Pulmonary artery endothelial cell (primary cell): ENCODE measurements at regions not wholly inside any gene's neighbourhood (a gene's known extent, or its start where the extent isn't known, plus 50 kb on each side); places are given as distances from the start of the nearest gene placed in this dataset.

Experiments used
- DNase-seq: peaks from one replicate; pipeline ENCODE4 v3.0.0-alpha.2; 2011; ENCODE audit warnings: low read depth, low spot score

- no peak for DNase-seq
These were observed 206.8 kb downstream of the LPIN1 start for GRCh38 chr2:11953258-11953657.

GRCh38 chr2:11955314-11955713 lies 208.9 kb downstream of the LPIN1 start:
- DNase-seq, result no peak

DNA sequence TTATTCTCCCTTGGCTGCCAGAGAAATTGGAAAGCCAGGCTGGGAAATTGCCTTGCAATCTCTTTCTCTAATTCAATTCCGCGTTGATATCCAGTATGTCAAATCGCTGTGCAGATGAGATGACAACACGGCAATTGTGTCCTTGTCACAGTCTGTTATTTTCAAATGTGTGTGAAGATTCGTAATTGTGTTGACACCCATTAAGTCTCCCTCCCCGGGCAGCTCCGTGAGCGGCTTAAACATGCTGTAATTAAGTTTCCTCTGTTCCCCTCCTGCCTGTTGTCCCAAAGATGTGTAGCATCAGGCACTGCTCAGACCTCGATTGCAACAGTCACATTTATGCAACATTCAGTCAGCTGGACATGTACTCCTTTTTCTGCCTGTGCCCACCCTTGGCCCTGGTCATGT lies 209.5 kb downstream of the LPIN1 start:
- DNase-seq, result no peak

DNA sequence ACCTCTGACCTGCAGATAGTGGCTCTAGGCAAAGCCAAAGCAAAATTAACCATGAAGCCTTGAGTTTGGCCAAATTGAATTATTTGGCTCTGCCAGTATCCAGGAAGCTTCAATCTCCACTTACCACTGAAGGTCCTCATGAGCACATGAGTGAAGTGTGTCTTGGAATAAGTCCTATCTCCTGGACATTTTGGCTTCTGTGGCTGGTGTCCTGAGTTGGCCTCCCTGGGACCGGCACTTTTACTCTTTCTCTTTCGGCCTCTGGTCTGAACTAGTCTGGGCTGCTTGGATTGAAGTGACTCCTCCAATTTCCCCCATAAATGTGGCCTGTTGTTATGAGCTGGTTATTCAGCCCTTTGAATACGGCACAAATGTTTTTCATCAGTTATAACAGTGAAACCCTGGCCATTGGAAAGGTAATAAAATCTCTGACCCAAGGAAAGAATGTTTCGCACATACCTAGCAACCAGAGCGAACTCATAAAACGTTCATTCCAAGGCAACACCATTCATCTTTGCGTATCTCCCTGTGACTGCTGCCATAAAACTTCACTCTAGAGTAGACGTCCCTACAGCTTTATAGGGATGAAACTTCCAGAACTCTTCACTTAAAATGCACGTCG lies 216.4 kb downstream of the LPIN1 start:
- no peak for DNase-seq

GRCh38 chr2:11963966-11964365 lies 217.5 kb downstream of the LPIN1 start:
- DNase-seq, result no peak

DNA sequence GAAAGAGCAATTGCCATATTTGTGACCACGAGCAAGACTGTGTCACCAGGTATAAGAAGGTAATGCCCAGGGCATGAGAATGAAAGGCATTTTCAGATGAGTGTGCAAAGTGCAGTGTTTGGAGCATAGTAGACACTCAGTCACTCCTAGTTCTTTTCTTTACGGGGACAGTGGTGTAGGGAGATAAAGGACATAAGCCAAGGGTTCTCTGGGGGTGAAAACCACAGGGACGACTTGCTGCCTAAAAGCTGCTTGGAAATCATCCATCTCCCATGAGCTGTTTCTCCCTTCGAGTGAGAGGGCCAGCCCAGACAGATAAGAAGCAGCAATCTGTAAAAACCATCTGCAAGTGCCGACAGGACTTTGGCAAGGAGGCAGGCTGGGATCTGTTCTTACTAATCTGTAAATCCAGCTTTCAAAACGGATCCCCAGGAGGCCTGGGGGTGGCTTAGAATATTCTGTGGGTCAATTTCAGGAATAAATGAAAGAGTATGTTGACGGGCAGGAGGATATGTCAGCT lies 221.6 kb downstream of the LPIN1 start:
- no peak for DNase-seq

DNA sequence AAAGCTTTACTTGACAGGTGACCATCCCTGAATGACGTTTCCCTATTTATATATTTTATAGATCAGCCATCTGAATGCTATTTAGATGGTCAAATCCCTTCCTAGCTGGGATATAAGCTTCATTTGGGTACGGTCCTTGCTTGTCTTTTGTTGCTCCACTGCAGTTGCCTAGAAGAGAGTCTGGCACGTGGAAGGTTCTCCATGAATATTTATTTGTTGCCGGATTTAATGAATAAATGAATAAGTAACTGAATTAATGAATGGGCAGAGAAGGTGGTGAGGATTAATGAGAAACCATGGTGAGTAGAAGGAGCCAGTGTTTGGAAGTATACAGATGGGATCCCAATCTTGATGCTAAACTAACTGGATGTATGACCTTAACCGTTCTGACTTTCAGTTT lies 222.1 kb downstream of the LPIN1 start:
- DNase-seq, result no peak

DNA sequence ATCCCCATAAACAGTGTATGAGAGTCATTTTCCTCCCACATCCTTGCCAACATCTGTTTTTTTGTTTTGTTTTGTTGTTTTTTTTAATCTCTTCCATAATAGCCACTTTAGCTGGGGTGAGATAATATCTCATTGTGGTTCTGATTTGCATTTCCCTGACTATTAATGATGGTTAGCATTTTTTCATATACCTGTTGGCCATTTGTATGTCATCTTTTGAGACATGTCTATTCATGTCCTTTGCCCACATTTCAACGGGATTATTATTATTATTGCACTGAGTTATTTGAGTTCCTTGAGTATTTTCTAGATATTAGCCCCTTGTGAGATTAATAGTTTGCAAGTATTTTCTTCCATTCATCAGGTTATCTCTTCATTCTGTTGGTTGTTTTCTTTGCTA lies 223.3 kb downstream of the LPIN1 start:
- DNase-seq, result no peak

GRCh38 chr2:11974573-11974972 lies 228.1 kb downstream of the LPIN1 start:
- DNase-seq, result no peak

GRCh38 chr2:11975373-11975772 lies 228.9 kb downstream of the LPIN1 start:
- DNase-seq, result no peak

DNA sequence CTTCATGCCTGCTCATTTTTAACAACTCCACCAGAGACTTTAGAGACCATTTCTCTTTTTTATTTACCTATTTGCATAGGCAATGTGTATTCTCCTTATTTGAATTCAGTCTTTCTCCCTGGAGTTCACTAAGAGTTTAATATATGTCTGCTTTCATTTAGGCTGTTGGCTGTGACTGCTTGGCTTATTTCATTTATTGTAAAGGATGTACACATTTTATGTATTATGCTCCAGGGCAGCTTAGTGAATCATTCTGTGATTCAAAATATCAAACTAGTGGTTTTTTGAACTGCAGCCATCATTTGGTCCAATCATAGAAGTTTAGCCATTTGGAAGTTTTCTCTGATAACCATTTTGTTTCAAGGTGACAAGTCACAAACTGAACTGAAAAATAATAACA lies 229.6 kb downstream of the LPIN1 start:
- DNase-seq, result no peak

GRCh38 chr2:11977766-11978524 lies 231.5 kb downstream of the LPIN1 start:
- DNase-seq, result no peak

GRCh38 chr2:11980809-11981208 lies 234.4 kb downstream of the LPIN1 start:
- no peak for DNase-seq

DNA sequence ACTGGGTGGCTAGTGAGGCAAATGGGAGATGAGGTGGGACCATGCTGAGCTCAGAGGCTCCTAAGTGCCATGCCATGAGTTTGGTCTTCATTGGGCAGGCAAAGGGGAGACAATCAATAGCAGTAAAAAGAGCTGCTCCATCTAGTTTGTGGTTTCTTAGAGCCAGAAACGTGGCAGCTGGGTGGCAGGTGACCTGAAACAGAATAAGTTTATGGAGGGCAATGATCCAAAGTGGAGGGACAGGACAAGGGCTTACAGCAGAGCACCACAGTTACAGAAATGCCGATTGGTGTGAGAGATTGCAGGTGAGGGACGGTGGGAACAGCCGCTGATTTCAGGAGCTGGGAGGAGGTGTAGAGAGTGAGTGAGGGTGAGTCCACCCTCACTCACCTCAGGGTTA lies 237.0 kb downstream of the LPIN1 start:
- no peak for DNase-seq

DNA sequence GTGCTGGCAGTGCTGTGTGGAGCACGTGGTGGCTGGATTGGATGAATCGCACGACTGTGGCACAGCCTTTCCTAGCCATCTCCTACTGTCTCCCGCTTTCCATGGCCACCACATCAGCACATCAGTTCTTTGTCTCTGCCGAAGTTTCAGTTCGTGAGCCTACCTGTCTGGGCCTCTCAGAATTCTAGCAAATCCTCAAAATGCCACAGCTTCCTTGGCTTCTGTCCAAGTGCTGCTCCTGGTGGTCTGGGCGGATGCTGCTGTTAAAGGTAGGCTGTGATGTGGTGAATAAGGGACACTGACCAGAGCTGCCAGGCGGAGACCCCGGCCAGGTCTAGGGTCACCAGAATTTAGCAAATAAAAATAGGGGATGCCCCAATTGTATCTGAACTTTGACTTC lies 237.4 kb downstream of the LPIN1 start:
- no peak for DNase-seq

- no peak for DNase-seq
These were observed 238.1 kb downstream of the LPIN1 start for GRCh38 chr2:11984316-11985158.

DNA sequence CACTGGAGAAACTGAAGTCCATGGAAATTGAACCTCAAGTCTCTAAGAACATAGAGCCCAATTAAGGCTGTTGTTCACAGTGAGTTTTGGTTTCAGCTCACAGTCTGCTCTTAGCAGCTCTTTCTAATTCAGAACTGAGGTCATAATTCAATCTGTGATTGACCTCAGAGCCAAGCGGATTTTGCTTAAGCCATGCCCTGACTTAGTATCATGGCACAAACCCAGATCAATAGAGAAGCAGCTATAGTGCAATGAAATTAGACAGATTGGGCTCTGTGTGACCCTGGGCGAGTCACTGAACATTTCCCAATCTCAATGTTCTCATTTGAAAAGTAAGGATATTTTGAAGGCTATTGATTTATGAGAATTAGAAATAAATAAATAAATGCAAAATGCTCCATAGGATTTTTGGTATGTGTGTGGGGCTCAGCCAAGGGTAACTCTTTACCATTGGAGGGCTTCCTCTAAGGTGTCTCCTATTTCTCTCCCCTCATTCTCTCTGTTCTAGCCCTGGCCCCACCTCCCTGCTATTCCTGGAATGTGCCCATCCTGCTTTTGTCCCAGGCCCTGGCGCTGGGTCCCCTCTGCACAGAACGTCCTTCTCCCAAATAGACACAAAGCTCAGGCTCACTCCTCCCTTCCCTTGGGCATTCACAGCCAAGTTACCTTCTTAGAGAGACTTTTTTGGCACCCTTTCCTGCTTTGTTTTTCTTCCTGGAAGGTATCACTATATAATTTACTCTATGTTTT lies 239.6 kb downstream of the LPIN1 start:
- DNase-seq, result no peak

DNA sequence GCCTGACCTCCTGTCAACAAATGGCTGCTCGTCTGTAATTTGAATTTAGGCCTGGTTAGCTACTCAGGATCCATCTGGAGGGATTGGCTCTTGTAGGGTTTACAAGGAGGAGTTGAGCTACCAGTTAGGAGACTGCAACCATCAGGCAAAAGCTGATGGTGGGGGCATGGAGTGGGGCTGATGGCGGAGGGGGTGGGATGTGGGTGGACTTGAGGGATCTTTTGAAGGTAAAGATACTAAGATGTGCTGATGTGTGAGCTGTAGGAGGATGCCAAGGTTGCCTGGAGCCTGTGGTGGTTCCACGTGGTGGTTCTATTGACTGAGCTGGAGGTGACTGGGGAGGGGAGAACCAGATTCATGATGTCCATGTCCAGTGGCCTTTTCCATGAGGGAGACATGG lies 240.7 kb downstream of the LPIN1 start:
- DNase-seq, result no peak

- DNase-seq, result no peak
These were observed 242.4 kb downstream of the LPIN1 start for GRCh38 chr2:11988691-11989353.

DNA sequence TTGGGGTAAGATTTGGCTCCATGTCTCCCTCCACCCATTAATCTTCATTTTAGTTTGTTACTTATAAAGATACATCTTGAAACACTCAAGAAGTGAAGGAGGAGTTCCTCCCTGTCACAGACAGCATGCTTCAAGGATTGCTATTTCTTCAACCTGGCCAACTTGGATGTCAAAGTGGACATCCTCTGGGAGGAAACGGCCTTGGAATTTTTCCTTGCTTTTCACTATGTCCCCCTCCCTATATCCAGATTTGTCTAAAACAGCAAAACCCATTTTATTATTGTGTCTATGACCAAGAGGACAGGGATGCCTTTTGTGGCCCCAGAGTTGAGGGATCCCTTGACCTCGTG lies 242.9 kb downstream of the LPIN1 start:
- no peak for DNase-seq

GRCh38 chr2:11990576-11990975 lies 244.1 kb downstream of the LPIN1 start:
- DNase-seq, result no peak
